GM19035 (cell line): ENCODE measurements at regions not wholly inside any gene's neighbourhood (a gene's known extent, or its start where the extent isn't known, plus 50 kb on each side); places are given as distances from the start of the nearest gene placed in this dataset.
"Not testable (repeated sequence)": the region's sequence is repeated elsewhere in the genome, so short reads cannot be mapped to it uniquely, and the experiment has no call there.

Experiments
- ATAC-seq: cut with Tn5 transposase; IDR thresholded peaks from one replicate; pipeline ENCODE4 v1.9.1; 2021; ENCODE audit not compliant: unreplicated experiment

DNA sequence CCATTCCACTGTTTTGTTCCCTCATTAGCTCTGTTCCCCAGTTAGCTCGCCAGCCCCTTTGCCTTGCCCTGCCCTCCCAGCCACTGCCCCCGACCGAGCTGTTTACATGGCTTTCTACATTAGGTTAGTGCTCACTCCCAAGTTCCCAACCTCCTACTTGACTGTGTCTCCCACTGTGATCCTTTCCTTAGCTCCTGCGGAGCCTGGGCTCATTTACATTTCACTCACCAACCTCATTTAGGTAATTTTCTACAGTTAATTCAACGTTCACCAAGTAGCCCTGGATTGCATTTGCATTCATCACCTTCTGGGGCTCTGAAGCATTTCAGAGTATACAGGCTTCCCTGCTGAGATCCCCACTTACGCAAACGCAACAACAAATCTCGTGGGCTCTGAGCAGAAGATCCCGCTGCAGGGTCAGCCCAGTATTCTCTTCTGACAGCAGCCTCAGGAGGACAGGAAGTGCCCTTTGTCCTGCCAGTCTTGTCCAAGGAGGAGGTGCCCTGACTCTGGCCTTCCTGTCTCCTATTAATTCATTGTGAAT is 325.8 kb upstream of the CCL2 start:
- no peak for ATAC-seq

DNA sequence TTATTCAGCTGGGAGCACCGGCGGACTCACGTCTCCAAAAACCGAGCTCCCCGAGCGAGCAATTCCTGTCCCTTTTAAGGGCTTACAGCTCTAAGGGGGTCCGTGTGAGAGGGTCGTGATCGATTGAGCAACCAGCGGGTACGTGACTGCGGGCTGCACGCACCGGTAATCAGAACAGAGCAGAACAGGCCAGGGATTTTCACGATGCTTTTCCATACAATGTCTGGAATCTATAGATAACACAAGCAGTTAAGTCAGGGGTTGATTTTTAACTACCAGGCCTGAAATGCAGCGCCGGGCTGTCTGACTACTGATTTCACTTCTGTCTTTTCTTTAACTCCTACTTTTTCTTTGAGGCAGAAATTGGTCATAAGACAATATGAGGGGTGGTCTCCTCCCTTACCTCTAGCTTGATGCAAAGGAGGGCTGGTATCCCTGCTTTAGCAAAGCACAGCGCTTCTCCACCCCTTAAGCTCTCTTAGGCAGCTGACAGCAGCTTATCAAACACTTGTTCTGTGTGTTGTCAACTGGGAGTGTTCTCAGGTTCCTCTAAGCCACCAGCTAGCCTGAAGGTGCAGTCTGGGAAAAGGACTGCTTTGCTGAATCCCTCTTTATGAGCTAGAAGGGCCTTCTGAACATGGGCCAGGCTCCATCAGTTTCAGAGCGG is 323.8 kb upstream of the CCL2 start:
- not testable (repeated sequence) for ATAC-seq

GRCh38 chr17:33932996-33933395 is 322.1 kb upstream of the CCL2 start:
- ATAC-seq, result no peak

- no peak for ATAC-seq
These were observed 321.5 kb upstream of the CCL2 start for GRCh38 chr17:33933576-33933975.

GRCh38 chr17:33934696-33935095 is 320.4 kb upstream of the CCL2 start:
- no peak for ATAC-seq

DNA sequence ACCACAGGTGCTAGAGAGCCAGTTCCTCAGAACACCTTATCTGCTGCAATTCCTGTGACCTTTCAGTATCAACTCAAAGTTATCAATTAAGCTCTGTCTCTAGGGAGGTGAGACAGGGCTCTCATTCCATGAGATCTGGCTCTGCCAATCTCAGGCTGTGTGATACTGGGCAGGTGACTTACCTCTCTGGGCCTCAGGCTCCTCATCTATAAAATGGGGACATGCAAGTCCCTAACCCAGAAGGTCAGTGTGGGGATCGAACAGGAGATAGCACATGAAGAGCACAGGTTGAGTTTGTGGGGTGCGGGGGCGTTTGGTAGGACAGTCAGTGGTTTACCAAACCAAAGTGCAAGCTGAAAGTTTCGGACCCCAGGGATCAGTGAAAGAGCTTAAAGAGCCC is 319.3 kb upstream of the CCL2 start:
- no peak for ATAC-seq

DNA sequence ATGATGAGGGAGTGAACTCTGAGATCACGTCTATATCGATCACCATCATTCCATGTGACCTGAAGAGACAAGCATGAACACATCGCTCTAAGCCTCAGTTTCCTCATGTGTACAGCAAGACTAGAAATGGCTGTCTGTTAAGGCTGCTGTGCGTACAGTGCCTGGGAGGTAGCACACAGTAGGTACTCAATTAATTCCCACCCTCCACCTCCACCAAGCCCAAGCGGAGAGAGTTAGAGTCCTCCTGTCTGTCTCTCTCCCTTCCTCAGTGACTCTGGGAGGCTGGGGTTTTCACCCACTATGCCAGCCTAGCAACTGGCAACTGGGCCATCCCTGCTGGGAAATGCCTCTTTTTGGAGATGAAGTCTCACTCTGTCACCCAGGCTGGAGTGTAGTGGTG is 318.3 kb upstream of the CCL2 start:
- ATAC-seq, result no peak

DNA sequence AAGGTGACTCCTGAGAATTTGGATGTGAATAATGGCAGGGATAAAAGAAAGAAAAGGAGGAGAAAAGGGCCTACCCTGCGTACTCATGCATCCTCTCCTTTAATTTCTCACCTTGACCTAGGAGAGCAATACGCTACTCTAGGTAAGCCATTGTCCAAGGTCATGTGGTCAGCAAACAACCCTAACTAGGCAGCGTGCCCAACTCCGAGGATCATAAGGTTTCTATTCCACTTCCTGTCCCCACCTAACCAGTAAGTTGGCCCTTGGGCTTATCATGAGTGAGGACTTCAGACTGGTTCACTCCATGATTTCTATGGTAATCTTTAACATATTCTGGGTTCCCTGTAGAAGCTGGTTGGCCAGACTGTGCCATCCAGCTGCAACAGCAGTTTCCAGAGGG is 315.1 kb upstream of the CCL2 start:
- ATAC-seq, result no peak

- ATAC-seq, result no peak
These were observed 314.2 kb upstream of the CCL2 start for GRCh38 chr17:33940769-33941370.

DNA sequence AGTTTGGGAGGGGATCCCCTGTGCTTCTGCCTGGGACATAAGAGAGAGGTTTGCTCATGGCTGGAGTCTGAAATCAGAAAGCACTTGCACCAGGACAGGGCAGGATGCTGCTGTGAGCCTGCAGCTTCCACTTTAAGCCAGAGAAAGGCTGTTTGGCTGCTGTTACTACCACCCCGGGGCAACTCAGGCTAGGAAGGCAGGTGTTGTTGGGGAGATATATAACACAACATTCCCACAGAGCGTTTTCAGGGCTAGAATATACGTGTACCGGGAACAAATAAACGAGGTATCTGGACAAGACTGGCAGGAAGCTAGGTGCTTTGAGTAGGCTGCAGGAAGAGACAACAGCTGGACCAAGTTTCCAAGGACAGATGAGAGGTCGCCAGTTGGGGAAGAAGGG is 313.3 kb upstream of the CCL2 start:
- ATAC-seq, result no peak

GRCh38 chr17:33942414-33942813 is 312.7 kb upstream of the CCL2 start:
- no peak for ATAC-seq

GRCh38 chr17:33944412-33944811 is 310.7 kb upstream of the CCL2 start:
- no peak for ATAC-seq

DNA sequence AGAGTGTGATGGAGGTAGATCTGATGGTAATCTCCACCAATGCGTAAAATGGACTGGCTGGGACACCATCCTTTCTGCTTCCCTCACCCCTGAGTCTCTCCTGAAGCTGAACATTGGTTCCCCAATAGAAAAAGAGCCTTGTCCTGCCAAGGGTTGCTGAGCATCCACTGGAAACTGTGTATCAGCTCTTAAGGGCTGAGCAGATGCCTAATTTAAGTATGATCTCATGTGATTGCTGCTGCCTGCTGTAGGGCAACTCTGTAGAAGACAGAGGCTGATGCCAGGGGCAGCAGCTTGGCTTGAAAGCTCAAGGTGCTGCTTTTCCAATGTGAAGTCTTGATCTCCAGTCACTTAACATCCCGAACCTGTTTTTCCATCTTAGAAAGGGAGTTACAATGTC is 310.3 kb upstream of the CCL2 start:
- ATAC-seq, result no peak

DNA sequence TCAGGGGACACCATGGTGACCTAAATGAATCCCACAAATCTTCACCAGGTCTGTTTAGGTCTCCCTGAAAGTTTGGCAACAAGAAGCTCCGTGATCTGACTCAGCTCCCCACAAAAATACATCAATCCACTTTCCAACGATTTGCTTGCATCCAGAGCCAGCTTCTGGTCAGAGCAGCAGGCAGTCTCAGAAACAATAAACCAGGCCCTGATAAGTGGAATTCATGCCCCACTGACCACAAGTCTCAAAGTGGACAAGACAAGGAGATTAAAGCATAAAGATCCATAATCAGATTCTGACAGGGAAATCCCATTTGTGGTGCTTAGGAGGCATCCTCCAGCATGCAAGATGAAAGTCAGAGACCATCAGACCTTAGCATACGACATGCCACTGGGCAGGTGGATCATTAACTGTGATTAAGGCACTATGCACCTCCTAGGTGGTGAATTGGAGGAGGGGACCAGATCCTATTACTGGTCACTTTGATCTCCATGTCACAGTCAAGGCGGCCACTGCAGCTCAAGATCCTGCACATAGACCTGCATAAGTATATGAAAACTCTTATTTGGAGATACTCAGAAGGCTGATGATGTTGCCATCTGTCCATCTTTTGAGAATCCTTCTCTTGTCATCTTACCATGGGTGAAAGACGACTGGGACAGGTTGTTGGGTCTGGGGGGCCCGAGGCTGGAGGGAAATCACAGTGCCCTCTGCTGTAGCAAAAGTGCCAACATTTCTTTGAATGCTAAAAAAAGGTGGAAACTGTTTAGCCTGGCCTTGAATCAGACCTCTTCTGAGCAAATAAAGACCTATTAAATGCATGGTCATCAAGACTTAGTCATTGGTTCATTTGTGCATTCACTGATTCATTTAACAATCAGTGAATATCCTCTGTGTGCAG is 309.2 kb upstream of the CCL2 start:
- ATAC-seq, result no peak

- no peak for ATAC-seq
These were observed 307.3 kb upstream of the CCL2 start for GRCh38 chr17:33947762-33948161.

DNA sequence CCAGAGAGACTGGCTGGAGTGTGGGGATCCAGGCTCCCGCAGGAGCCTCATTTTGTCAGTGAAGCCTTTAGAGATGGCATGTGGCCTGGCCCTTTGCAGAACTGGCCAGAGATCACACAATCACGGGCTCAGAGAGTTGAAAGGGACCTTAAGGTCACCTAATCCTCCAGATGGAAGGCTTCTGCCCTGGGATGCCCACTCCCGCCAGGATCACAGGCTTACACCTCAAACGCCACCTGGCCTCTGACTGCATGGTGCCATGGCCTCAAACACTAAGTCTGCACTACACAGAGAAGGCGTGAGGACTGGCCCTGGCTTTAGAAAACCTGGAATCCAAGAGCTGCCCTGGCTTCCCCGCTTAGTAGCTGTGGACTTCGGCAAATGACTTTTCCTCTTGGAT is 306.8 kb upstream of the CCL2 start:
- no peak for ATAC-seq

DNA sequence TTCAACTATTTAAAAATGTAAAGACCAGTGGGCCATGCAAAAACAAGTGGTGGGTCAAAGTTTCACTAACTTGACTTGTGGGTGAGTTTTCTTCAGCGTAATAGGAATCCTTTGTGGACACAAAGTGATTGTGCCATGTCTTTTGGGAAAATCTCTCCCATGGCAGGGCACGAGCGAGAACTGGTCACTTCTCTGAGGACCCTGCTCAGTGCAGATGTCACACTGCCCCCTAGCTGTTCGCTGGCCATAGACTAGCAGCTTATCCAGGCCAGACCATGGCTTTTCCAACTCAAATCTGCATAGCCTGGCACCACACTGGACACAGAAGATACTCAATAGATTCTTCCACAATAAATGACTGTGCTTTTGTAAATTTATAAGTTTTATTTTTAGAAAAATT is 306.0 kb upstream of the CCL2 start:
- no peak for ATAC-seq

DNA sequence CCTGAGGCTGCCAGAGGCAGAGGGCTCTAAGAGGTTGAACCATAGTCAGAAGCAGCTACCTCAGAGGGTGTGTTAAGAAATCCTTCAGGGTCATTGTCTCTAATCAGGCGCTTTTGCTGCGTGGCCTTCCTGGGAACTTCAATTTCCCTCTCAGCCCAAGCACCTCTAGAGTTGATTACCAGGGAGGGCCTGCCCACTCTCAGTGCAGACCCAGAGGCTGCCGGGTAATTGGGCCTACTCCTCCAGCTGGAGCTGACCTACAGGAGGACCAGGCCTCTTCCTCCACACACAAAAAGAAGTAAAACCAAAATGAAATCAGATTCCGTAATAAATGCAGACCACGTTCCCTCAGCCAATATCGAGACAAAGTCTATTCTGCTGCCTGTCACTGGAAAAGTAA is 305.0 kb upstream of the CCL2 start:
- ATAC-seq, result no peak

- no peak for ATAC-seq
These were observed 302.7 kb upstream of the CCL2 start for GRCh38 chr17:33952425-33952824.

DNA sequence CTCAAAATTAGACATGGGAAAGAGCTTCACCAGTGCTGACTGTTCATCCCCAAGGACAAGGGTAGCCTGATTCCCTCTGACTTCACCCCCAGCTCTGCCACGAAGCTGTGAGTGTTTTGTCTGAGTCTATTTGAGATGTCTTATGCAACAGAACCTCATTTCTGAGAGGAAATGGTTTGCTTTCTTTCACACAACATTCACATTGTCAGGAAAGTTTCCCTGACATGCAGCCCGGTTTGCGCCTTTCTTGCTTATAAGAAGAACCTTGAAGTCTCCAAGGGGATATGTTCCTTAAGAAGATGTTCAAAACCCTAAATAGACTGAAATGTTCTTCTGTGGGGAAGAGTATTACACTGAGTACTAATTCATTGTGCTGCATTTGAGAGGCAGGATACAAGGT is 300.5 kb upstream of the CCL2 start:
- no peak for ATAC-seq

- no peak for ATAC-seq
These were observed 299.6 kb upstream of the CCL2 start for GRCh38 chr17:33955461-33955860.

- ATAC-seq, result not testable (repeated sequence)
These were observed 296.0 kb upstream of the CCL2 start for GRCh38 chr17:33959098-33959497.
